ENCODE measurements at regions not wholly inside any gene's neighbourhood (a gene's known extent, or its start where the extent isn't known, plus 50 kb on each side); places are given as distances from the start of the nearest gene placed in this dataset.
"Not testable (repeated sequence)": the region's sequence is repeated elsewhere in the genome, so short reads cannot be mapped to it uniquely, and the experiment has no call there.

GRCh38 chr1:185385991-185386390 lies 68.9 kb upstream of the IVNS1ABP start:
- ChIA-PET POLR2A (no interaction called here), CTCF (no interaction called here)
- Histone ChIP-seq H3K9me3 (no peaks in the 10 kb centered on the region), H3K4me3 (ENCODE audit: low read depth, low read length) (no peak overlapping the region), H3K27me3 (replicated peaks; ENCODE audit: control insufficient read depth, insufficient read depth, low read length) (no peaks in the 10 kb centered on the region), H3K36me3 (ENCODE audit: control insufficient read depth, insufficient read depth, low read length) (no peaks in the 10 kb centered on the region), H3K4me1 (peaks cover 5% of the 10 kb centered on the region; the same call in 1 of the 2 replicates)
- no peak for TF ChIP-seq CTCF (IDR thresholded peaks at IDR 0.05; ENCODE audit: insufficient read depth in 1 of 2, low read depth in 1 of 2, low read length in 1 of 2, severe bottlenecking in 1 of 2, unreplicated experiment in 1 of 2)
- Mint-ChIP-seq H3K4me1 (ENCODE audit: low read depth, unreplicated experiment) (peaks cover 13% of the 10 kb centered on the region), H3K27ac (ENCODE audit: unreplicated experiment) (no peak overlapping the region), H3K9me3 (ENCODE audit: unreplicated experiment) (no peaks in the 10 kb centered on the region), H3K36me3 (ENCODE audit: insufficient read depth, unreplicated experiment) (no peaks in the 10 kb centered on the region), H3K4me3 (ENCODE audit: unreplicated experiment) (no peak overlapping the region), H3K27me3 (ENCODE audit: insufficient read depth, unreplicated experiment) (no peaks in the 10 kb centered on the region)
- no peak for DNase-seq
- intact Hi-C loops (cut with micrococcal nuclease; ENCODE audit: unreplicated experiment), result loop anchor here (5.0 kb wide), 1 partner anchor 156 kb away; no protein-coding TSS in a partner anchor
- no TSS peak for BruUV-seq (replicated peaks)

- H3K9me3 ChIP-seq; H3K4me3 ChIP-seq (ENCODE audit: low read depth, low read length); H3K27ac Mint-ChIP-seq (ENCODE audit: unreplicated experiment); H3K4me3 Mint-ChIP-seq (ENCODE audit: unreplicated experiment); H3K9me3 Mint-ChIP-seq (ENCODE audit: unreplicated experiment); H3K27me3 Mint-ChIP-seq (ENCODE audit: insufficient read depth, unreplicated experiment); BruUV-seq (replicated peaks); H3K36me3 ChIP-seq (ENCODE audit: control insufficient read depth, insufficient read depth, low read length); intact Hi-C loops (cut with micrococcal nuclease; ENCODE audit: unreplicated experiment); H3K27me3 ChIP-seq (replicated peaks; ENCODE audit: control insufficient read depth, insufficient read depth, low read length); H3K4me1 ChIP-seq; POLR2A ChIA-PET; H3K36me3 Mint-ChIP-seq (ENCODE audit: insufficient read depth, unreplicated experiment); DNase-seq; CTCF ChIA-PET: not testable (repeated sequence)
- H3K4me1 Mint-ChIP-seq (ENCODE audit: low read depth, unreplicated experiment), result peaks cover 13% of the 10 kb centered on the region
Measured at GRCh38 chr1:185383805-185384204, 66.8 kb upstream of the IVNS1ABP start.

GRCh38 chr1:185377831-185378230 lies 60.8 kb upstream of the IVNS1ABP start:
- BruUV-seq (replicated peaks), result no TSS peak
- H3K4me1 Mint-ChIP-seq (ENCODE audit: low read depth, unreplicated experiment), result no peaks in the 10 kb centered on the region
- POLR2A ChIA-PET, result no interaction called here
- H3K4me3 ChIP-seq (ENCODE audit: low read depth, low read length), result no peak overlapping the region
- DNase-seq, result no peak
- no peak for TF ChIP-seq CTCF (IDR thresholded peaks at IDR 0.05; ENCODE audit: insufficient read depth in 1 of 2, low read depth in 1 of 2, low read length in 1 of 2, severe bottlenecking in 1 of 2, unreplicated experiment in 1 of 2)
- no peaks in the 10 kb centered on the region for H3K36me3 Mint-ChIP-seq (ENCODE audit: insufficient read depth, unreplicated experiment)
- H3K27me3 ChIP-seq (replicated peaks; ENCODE audit: control insufficient read depth, insufficient read depth, low read length), result no peaks in the 10 kb centered on the region
- no peaks in the 10 kb centered on the region for H3K36me3 ChIP-seq (ENCODE audit: control insufficient read depth, insufficient read depth, low read length)
- intact Hi-C loops (cut with micrococcal nuclease; ENCODE audit: unreplicated experiment), result no loop called here
- H3K27ac Mint-ChIP-seq (ENCODE audit: unreplicated experiment), result no peak overlapping the region
- H3K4me3 Mint-ChIP-seq (ENCODE audit: unreplicated experiment), result no peak overlapping the region
- CTCF ChIA-PET, result no interaction called here
- no peaks in the 10 kb centered on the region for H3K9me3 Mint-ChIP-seq (ENCODE audit: unreplicated experiment)
- no peaks in the 10 kb centered on the region for H3K27me3 Mint-ChIP-seq (ENCODE audit: insufficient read depth, unreplicated experiment)
- H3K9me3 ChIP-seq, result no peaks in the 10 kb centered on the region
- no peaks in the 10 kb centered on the region for H3K4me1 ChIP-seq
